ENCODE measurements at regions not wholly inside any gene's neighbourhood (a gene's known extent, or its start where the extent isn't known, plus 50 kb on each side); places are given as distances from the start of the nearest gene placed in this dataset.

- TF ChIP-seq POLR2AphosphoS5 (IDR thresholded peaks at IDR 0.05; ENCODE audit: low read depth, low read length) (no peak), POLR2A (IDR thresholded peaks at IDR 0.05; ENCODE audit: low read depth, low read length) (no peak)
These were observed 115.0 kb upstream of the FOXA2 start for GRCh38 chr20:22699396-22699795.

Measured in GM12892 (cell line).